ENCODE measurements at regions not wholly inside any gene's neighbourhood (a gene's known extent, or its start where the extent isn't known, plus 50 kb on each side); places are given as distances from the start of the nearest gene placed in this dataset.

DNA sequence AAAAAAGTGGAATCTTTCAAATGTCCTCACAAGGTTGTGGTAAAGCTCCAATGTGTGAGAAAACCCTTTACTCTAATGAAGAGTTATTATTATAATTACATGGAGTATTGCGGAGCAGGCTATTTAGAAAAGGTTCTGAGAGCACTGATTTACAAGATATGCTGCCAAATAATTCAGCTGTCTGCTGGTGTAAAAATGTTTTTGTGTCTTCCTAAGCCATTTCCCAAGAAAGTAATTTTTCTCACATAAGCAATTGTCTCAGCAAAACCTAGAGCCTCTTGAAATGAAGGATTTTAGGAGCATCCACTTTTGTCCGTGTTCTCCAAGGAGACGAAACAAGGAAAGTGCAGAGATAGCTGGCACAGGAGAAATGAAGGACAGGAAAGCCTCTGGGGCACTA, 229.6 kb upstream of the STARD13 start:
- TF ChIP-seq GATA2 (IDR thresholded peaks at IDR 0.05; ENCODE audit: low read depth, low read length), result no peak
- TF ChIP-seq GATA3 (IDR thresholded peaks at IDR 0.05; ENCODE audit: low read depth, low read length), result no peak
